ENCODE measurements at regions not wholly inside any gene's neighbourhood (a gene's known extent, or its start where the extent isn't known, plus 50 kb on each side); places are given as distances from the start of the nearest gene placed in this dataset.

DNA sequence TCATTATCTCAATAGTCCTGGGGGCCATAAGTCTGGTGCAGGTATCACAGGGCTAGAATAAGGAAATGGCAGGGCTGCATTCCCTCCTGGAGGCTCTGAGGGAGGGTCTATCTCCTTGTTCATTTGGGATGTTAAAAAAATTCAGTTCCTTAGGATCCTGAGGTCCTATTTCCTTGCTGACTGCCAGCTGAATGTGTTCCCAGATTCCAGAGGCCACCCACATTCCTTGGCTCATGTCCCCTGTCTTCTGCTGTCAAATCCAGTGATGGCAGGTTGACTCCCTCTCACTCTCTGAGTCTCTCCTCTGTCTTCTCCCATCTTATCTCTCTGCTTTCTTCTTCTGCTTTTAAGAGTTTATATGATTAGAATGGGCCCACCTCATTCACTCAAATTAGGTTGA lies 400.6 kb downstream of the PTPRU start:
- TF ChIP-seq, protein P1, sequence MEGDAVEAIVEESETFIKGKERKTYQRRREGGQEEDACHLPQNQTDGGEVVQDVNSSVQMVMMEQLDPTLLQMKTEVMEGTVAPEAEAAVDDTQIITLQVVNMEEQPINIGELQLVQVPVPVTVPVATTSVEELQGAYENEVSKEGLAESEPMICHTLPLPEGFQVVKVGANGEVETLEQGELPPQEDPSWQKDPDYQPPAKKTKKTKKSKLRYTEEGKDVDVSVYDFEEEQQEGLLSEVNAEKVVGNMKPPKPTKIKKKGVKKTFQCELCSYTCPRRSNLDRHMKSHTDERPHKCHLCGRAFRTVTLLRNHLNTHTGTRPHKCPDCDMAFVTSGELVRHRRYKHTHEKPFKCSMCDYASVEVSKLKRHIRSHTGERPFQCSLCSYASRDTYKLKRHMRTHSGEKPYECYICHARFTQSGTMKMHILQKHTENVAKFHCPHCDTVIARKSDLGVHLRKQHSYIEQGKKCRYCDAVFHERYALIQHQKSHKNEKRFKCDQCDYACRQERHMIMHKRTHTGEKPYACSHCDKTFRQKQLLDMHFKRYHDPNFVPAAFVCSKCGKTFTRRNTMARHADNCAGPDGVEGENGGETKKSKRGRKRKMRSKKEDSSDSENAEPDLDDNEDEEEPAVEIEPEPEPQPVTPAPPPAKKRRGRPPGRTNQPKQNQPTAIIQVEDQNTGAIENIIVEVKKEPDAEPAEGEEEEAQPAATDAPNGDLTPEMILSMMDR (IDR thresholded peaks at IDR 0.05) = no peak
- no peak for DNase-seq (ENCODE audit: low spot score)
- H3K36me3 Mint-ChIP-seq (ENCODE audit: low read depth) = peaks cover 2% of the 10 kb centered on the region
- H3K4me3 Mint-ChIP-seq (ENCODE audit: unreplicated experiment) = no peak overlapping the region
- no peaks in the 10 kb centered on the region for H3K27me3 Mint-ChIP-seq (ENCODE audit: low read depth)
- peaks cover 31% of the 10 kb centered on the region for H3K4me1 Mint-ChIP-seq (ENCODE audit: low read depth)
- H3K27ac Mint-ChIP-seq (ENCODE audit: unreplicated experiment) = no peak overlapping the region
- peaks cover 4% of the 10 kb centered on the region for H3K9me3 Mint-ChIP-seq (ENCODE audit: low read depth)

DNA sequence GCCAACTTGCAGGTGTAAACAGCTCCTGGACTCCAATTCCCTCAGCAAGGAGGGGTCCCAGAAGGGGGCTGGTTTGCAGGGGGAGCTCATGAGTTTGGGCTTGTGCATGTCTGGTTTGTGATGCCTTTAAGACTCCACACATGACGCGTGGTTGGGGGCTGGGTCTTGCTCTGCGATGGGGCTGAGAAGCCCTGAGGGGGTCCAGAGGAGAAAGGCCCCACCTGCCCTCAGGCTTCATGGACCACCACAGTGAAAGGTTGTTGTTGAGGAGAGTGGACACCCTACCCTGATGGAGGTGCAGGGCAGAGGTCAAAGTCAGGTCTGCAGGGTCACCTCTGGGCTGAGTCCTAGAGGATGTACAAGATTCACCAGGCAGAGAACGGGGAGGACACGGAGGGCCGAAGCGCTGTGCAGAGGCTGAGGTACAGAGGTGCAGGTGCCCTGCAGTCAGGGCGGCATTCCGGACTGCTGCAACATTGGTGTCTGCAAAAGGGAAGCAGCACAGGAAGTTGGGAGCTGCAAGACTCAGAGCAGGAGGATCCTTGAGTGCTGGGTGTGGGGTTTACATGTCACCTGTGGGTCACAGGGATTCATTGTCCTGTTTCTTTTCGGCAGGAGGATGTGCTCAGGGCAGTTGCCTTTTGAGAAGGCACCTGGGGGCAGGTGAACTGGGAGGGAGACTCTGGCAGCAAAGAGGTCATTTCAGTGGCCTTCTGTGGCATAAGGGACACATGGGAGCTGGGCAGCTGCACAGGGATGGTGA lies 399.4 kb downstream of the PTPRU start:
- peaks cover 2% of the 10 kb centered on the region for H3K36me3 Mint-ChIP-seq (ENCODE audit: low read depth)
- TF ChIP-seq, protein P1 (IDR thresholded peaks at IDR 0.05) = no peak
- H3K4me3 Mint-ChIP-seq (ENCODE audit: unreplicated experiment) = no peak overlapping the region
- peaks cover 41% of the 10 kb centered on the region for H3K4me1 Mint-ChIP-seq (ENCODE audit: low read depth)
- no peak overlapping the region for H3K27ac Mint-ChIP-seq (ENCODE audit: unreplicated experiment)
- H3K9me3 Mint-ChIP-seq (ENCODE audit: low read depth) = peaks cover 4% of the 10 kb centered on the region
- no peaks in the 10 kb centered on the region for H3K27me3 Mint-ChIP-seq (ENCODE audit: low read depth)
- DNase-seq (ENCODE audit: low spot score) = no peak

DNA sequence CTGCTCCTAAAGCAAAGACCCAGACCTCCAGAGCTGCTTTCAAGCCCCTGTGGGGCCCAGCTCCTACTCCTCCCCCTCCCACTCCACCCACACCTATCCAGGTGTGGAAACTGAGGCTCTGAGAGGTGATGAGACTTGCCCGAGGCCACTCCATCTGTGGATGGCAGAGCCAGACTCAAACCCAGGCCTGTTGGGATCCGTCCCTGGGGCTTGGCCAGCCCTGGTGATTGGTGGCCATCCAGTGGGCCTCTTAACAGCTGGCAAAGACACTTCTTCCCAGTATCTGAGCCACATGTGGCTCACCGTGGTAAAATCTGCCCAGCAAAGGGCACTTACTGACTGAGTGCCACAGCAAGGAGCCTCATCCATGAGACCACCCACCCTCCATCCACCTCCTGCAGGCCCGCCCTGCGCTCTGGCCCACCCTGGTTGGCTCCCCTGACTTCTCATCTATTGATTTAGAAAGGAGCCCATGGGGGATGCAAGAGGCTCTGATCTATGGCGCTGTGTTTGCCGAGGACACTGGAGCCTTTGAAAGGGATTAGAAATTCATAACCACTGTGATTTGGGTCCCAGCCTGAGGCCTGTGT lies 398.5 kb downstream of the PTPRU start:
- no peak overlapping the region for H3K4me3 Mint-ChIP-seq (ENCODE audit: unreplicated experiment)
- peaks cover 2% of the 10 kb centered on the region for H3K36me3 Mint-ChIP-seq (ENCODE audit: low read depth)
- no peak for DNase-seq (ENCODE audit: low spot score)
- no peaks in the 10 kb centered on the region for H3K27me3 Mint-ChIP-seq (ENCODE audit: low read depth)
- TF ChIP-seq, protein P1 (IDR thresholded peaks at IDR 0.05) = no peak
- peaks cover 4% of the 10 kb centered on the region for H3K9me3 Mint-ChIP-seq (ENCODE audit: low read depth)
- peaks cover 34% of the 10 kb centered on the region for H3K4me1 Mint-ChIP-seq (ENCODE audit: low read depth)
- no peak overlapping the region for H3K27ac Mint-ChIP-seq (ENCODE audit: unreplicated experiment)

DNA sequence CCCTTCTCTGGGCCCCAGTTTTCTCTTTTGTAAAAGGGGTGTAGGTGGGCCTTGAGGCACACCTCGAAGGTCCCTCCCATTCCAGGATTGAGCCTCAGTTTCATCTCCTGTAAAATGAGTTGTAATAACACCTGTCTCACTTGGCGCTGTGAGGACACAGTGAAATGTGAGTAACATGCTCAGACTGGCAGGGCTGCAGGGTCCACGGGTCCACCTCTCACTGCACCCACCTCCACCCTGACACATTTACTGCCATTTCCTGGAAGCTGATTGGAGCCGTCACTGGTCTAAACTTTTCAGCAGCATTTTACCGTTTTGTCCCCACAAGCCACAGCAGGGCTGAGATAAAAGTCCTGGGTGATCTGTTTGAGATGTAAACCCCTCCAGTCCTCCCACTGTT lies 398.0 kb downstream of the PTPRU start:
- DNase-seq (ENCODE audit: low spot score) = no peak
- Mint-ChIP-seq H3K4me1 (ENCODE audit: low read depth) (peaks cover 31% of the 10 kb centered on the region), H3K27ac (ENCODE audit: unreplicated experiment) (no peak overlapping the region), H3K36me3 (ENCODE audit: low read depth) (peaks cover 2% of the 10 kb centered on the region), H3K9me3 (ENCODE audit: low read depth) (peaks cover 4% of the 10 kb centered on the region), H3K4me3 (ENCODE audit: unreplicated experiment) (no peak overlapping the region), H3K27me3 (ENCODE audit: low read depth) (no peaks in the 10 kb centered on the region)
- TF ChIP-seq, protein P1 (IDR thresholded peaks at IDR 0.05) = no peak

DNA sequence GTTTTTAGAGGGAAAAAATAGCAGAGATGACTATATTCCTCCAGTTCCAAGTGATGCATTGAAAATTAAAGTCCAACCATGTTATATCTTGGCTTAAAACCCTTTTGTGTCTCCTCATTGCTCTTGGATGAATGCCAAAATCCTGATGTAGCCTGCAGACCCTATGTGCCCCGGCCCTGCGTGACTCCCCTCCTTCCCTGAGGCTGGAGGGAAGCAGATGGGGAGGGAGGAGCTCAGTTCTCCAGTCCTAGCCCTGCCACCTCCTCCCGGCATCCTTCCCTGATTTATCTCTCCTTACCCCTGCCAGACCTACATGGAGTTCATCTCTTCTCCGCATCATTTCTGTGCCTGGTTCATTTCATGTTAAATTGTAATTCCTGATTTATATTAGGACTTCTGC lies 397.4 kb downstream of the PTPRU start:
- TF ChIP-seq, protein P1 (IDR thresholded peaks at IDR 0.05) = no peak
- no peak for DNase-seq (ENCODE audit: low spot score)
- Mint-ChIP-seq H3K4me3 (ENCODE audit: unreplicated experiment) (no peak overlapping the region), H3K4me1 (ENCODE audit: low read depth) (peaks cover 31% of the 10 kb centered on the region), H3K27ac (ENCODE audit: unreplicated experiment) (no peak overlapping the region), H3K27me3 (ENCODE audit: low read depth) (no peaks in the 10 kb centered on the region), H3K9me3 (ENCODE audit: low read depth) (peaks cover 4% of the 10 kb centered on the region), H3K36me3 (ENCODE audit: low read depth) (peaks cover 2% of the 10 kb centered on the region)
